HG02588 (cell line): ENCODE measurements at regions not wholly inside any gene's neighbourhood (a gene's known extent, or its start where the extent isn't known, plus 50 kb on each side); places are given as distances from the start of the nearest gene placed in this dataset.
"Not testable (repeated sequence)": the region's sequence is repeated elsewhere in the genome, so short reads cannot be mapped to it uniquely, and the experiment has no call there.

Experiments
- ATAC-seq: cut with Tn5 transposase; IDR thresholded peaks from one replicate; pipeline ENCODE4 v1.9.1; 2021; ENCODE audit warnings: mild to moderate bottlenecking, moderate library complexity; ENCODE audit not compliant: unreplicated experiment

DNA sequence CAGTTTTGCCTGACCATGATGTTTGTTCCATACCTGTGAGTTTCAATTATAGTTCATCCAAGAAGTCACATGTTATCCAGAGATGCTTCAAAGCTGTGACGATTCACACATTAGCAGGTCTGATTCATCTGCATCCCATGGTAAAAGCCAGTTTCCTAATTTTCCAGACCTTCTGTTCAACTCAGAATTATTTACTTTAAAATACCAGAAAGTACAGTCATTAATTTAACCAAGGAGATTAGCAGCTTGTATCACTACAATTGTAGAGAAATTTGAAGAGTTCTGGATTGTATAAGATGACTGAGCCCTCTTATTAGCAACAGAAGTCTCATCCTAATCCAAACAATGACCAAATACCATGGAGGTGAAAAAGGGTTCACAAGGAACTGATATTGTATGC is 76.1 kb upstream of the THBS1 start:
- no peak for ATAC-seq

GRCh38 chr15:39506146-39506545 is 74.7 kb upstream of the THBS1 start:
- ATAC-seq = no peak

DNA sequence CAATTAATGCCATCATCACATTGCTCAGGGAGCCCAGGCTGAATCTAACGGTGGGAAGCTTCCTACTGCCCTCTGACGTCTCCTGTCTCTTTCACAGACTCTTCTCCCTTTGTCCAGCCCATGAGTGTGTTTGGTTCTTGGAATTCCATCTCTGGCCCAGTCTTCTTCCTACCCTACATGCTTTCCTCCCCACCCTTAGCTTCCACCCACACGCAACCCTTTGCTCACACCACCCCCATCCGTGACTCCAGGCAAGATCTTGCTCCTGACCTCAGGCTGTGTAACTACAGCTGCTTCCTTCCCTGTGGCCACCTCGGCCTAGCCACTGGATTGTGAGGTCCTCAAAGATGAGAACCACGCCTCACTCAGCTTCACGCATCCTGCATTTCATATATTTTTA is 72.3 kb upstream of the THBS1 start:
- no peak for ATAC-seq

GRCh38 chr15:39510001-39510701 is 70.7 kb upstream of the THBS1 start:
- no peak for ATAC-seq

- no peak for ATAC-seq
These were observed 69.6 kb upstream of the THBS1 start for GRCh38 chr15:39511000-39511915.

DNA sequence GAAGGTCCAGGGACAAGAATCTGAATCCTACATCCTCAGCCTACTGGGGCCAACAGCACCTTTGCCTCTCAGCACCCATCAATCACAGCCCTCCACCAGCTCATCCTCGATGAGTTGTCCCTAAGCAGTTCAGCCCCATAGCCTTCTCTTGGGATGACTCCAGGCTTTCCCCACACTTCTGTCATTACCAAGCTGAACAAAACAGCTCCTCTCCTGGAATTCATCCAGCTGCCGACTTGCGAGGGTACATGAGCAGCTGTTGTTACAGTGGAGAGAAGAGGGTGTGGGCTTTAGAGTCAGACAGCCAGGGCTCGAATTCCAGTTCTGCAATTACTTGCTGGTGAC is 69.0 kb upstream of the THBS1 start:
- ATAC-seq = no peak

DNA sequence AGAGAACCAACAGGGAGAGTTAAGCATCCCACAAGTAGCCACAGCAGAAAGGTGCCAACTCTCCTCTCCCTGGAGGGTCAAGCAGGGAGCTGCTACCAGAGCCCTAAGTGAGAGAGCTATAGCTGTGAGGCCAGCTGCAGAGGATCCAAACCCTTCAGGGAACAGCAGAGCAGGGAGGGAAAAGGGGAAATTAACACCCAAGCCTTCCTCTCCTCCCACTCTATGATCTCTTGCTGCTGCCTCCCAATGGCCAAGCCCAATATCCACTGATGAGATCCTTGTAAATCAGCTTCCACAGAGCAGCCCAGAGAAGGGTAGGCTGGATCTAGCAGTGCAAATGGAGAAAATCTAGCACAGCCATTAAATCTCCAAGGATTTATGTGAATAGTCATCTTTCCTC is 68.2 kb upstream of the THBS1 start:
- ATAC-seq = no peak

DNA sequence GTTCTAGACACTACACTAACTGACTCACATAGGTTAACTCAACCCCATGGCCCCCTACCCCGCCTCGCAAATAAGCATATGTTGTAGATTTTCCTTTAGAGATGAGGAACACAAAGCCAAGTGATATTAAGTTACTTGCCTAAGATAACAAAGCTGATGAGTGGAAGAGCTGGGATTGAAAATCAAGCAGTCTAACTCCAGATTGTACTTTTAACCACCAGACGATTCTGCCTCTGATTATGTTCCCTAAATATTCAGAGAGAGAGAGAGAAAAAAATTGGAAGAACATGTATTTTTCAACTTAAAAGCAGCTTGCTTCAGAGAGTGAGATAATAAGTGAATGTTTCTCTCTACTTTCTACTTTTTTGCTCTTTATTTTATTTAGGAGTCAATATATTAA is 66.9 kb upstream of the THBS1 start:
- no peak for ATAC-seq

DNA sequence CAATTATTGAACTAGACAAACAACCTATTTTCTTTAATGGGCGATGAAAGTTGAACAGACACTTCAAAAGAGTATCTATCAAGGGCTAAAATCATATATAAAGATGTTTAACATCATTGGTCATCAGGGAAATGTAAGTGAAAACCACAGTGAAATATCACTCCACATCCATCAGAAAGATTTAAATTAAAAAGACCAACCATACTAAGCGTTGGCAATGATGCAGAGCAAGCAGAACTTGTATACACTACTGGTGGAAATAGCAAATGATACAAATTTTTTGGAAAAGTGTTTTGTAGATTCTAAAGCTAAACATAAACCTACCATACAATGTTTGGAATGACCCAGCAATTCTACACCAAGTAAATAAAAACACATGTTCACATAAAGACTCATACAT is 65.9 kb upstream of the THBS1 start:
- no peak for ATAC-seq

GRCh38 chr15:39515765-39516164 is 65.1 kb upstream of the THBS1 start:
- no peak for ATAC-seq

GRCh38 chr15:39517122-39517855 is 63.6 kb upstream of the THBS1 start:
- ATAC-seq = no peak

GRCh38 chr15:39523968-39524367 is 56.9 kb upstream of the THBS1 start:
- not testable (repeated sequence) for ATAC-seq

GRCh38 chr15:39529457-39529856 is 51.4 kb upstream of the THBS1 start:
- no peak for ATAC-seq

DNA sequence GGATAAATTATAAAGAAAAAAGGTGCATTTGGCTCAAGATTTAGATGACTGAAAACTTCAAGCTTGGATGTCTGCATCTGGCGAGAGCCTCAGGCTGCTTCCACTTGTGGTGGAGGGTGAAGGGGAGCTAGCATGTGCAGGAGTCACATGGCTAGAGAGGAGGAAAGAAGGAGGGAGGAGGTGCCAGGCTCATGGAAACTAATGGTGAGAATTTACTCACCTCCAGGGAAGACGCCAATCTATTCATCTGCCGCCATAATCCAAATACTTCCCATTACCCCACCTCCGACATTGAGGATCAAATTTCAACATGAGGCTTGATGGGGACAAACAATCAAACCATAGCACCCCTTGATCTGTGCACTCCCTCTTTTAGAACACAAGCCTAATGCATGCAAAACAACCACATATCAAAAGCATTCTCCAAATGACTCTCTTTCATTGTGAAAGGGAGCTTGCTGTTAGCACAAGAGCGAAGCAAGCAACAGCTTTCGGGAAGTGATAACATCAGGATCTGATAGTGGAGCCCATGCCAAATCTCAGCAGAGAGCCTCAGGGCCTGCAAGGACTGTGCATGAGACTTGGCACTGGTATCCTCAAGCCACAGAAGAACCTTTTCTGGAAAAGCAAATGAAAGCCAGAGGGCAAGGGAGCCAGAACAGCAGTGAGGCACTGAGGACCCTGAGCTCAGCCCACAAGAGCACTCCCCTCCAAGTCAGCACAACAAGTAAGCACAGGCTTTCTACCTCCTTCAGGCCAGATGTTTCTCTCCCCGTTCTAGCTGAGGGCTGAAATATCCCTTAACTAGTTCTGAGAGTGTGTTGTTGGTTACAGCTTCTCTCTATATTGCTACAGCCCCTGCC is 50.2 kb upstream of the THBS1 start:
- no peak for ATAC-seq
